ENCODE measurements at regions not wholly inside any gene's neighbourhood (a gene's known extent, or its start where the extent isn't known, plus 50 kb on each side); places are given as distances from the start of the nearest gene placed in this dataset.

DNA sequence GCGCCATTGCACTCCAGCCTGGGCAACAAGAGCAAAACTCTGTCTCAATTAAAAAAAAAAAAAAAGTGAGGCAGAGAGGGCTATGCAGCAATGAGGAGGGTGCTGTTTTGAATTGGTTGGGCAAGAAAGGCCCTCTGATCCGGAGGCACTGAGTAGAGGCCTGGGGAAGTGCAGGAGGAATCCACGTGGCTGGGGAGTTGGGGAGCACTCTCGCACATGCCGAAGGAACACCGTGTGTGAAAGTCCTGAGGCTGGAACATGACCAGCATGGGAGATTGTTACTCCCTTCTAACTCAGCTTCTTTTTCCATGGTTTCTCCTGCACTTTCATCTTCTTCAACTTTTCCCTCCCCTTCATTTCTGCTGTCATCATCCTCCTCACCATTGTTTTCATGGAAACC lies 347.9 kb upstream of the HS6ST1 start:
- Mint-ChIP-seq H3K4me3 (no peak overlapping the region), H3K27me3 (peaks cover 27% of the 10 kb centered on the region)
- CTCF ChIA-PET = no interaction called here

DNA sequence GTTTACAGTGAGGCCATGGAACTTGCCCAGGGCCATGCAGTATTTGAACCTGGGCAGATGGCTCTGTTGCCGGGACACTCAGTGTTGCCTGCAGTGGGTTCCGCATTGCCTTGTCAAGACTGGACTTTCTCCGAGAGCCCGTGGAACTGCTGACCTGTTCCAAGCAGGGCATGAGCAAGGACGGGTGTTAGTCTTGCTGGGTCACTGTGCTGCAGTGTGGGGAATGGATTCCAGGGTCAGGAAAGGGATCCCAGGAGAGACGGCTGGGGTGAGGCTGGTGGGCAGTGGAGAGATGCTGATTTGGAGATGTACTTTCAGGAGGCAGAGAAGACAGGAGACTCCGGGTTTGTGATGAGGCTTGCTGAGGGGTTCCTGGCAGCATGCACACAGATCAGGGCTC lies 348.7 kb upstream of the HS6ST1 start:
- Mint-ChIP-seq H3K27me3 (peaks cover 20% of the 10 kb centered on the region), H3K4me3 (no peak overlapping the region), H3K27ac (no peak overlapping the region), H3K9me3 (no peaks in the 10 kb centered on the region), H3K36me3 (ENCODE audit: low read depth) (no peaks in the 10 kb centered on the region), H3K4me1 (ENCODE audit: low read depth) (no peaks in the 10 kb centered on the region)
- Histone ChIP-seq H3K36me3 (ENCODE audit: insufficient read depth, low read length) (no peaks in the 10 kb centered on the region), H3K4me3 (ENCODE audit: low read length) (no peak overlapping the region), H3K27ac (ENCODE audit: low read depth in 1 of 2, low read length in 2 of 2) (no peak overlapping the region), H3K27me3 (ENCODE audit: control insufficient read depth in 1 of 2, insufficient read depth in 2 of 2, low read length in 2 of 2) (no peaks in the 10 kb centered on the region), H3K4me1 (ENCODE audit: insufficient read depth, low read length) (no peaks in the 10 kb centered on the region), H3K9me3 (ENCODE audit: control insufficient read depth in 1 of 2, insufficient read depth in 1 of 2, low read length in 2 of 2) (peaks cover 0 to 8% of the 10 kb centered on the region in 2 experiments)
- intact Hi-C loops (cut with DNase I, micrococcal nuclease) = no loop called here
- TF ChIP-seq, protein P1, sequence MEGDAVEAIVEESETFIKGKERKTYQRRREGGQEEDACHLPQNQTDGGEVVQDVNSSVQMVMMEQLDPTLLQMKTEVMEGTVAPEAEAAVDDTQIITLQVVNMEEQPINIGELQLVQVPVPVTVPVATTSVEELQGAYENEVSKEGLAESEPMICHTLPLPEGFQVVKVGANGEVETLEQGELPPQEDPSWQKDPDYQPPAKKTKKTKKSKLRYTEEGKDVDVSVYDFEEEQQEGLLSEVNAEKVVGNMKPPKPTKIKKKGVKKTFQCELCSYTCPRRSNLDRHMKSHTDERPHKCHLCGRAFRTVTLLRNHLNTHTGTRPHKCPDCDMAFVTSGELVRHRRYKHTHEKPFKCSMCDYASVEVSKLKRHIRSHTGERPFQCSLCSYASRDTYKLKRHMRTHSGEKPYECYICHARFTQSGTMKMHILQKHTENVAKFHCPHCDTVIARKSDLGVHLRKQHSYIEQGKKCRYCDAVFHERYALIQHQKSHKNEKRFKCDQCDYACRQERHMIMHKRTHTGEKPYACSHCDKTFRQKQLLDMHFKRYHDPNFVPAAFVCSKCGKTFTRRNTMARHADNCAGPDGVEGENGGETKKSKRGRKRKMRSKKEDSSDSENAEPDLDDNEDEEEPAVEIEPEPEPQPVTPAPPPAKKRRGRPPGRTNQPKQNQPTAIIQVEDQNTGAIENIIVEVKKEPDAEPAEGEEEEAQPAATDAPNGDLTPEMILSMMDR (IDR thresholded peaks at IDR 0.05) = no peak
- DNase-seq (no peak), ATAC-seq (ENCODE audit: poor library complexity) (no peak)
- ChIA-PET POLR2A (no interaction called here), CTCF (no interaction called here)

More for the DNA sequence above, 347.9 kb upstream of the HS6ST1 start:
- POLR2A ChIA-PET = no interaction called here
- H3K27ac ChIP-seq (ENCODE audit: low read depth in 1 of 2, low read length in 2 of 2) = no peak overlapping the region
- H3K36me3 Mint-ChIP-seq (ENCODE audit: low read depth) = no peaks in the 10 kb centered on the region
- TF ChIP-seq, protein P1 (IDR thresholded peaks at IDR 0.05) = no peak
- no peaks in the 10 kb centered on the region for H3K9me3 Mint-ChIP-seq
- no peak overlapping the region for H3K27ac Mint-ChIP-seq
- no peaks in the 10 kb centered on the region for H3K27me3 ChIP-seq (ENCODE audit: control insufficient read depth in 1 of 2, insufficient read depth in 2 of 2, low read length in 2 of 2)
- no peaks in the 10 kb centered on the region for H3K4me1 ChIP-seq (ENCODE audit: insufficient read depth, low read length)
- peaks cover 0 to 8% of the 10 kb centered on the region in 2 experiments for H3K9me3 ChIP-seq (ENCODE audit: control insufficient read depth in 1 of 2, insufficient read depth in 1 of 2, low read length in 2 of 2)
- intact Hi-C loops (cut with DNase I, micrococcal nuclease) = no loop called here
- no peak overlapping the region for H3K4me3 ChIP-seq (ENCODE audit: low read length)
- H3K36me3 ChIP-seq (ENCODE audit: insufficient read depth, low read length) = no peaks in the 10 kb centered on the region
- ATAC-seq (ENCODE audit: poor library complexity) (no peak), DNase-seq (no peak)
- H3K4me1 Mint-ChIP-seq (ENCODE audit: low read depth) = no peaks in the 10 kb centered on the region

DNA sequence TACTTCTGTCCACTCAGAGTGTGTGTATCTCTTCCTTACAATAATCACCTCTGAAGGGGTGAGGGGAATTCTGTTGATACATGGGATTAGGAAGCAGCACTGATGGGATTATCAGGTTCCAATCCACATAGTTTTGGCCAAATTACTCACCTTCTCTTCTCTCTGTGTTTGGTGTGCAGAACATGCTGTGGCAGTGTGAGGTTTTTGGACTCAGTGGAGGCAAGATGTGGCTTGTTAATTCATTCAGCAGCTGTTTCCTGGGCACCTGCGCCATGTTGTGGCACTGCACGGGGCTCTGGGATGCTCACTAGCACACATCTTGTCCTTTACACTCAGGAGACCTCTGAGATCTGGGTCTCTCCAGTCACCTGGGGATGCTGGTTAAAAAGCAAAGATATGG lies 350.3 kb upstream of the HS6ST1 start:
- ChIA-PET POLR2A (no interaction called here), CTCF (no interaction called here)
- no peak overlapping the region for H3K27ac ChIP-seq (ENCODE audit: low read depth in 1 of 2, low read length in 2 of 2)
- H3K4me3 ChIP-seq (ENCODE audit: low read length) = no peak overlapping the region
- H3K4me1 Mint-ChIP-seq (ENCODE audit: low read depth) = no peaks in the 10 kb centered on the region
- DNase-seq = no peak
- H3K27me3 Mint-ChIP-seq = peaks cover 12% of the 10 kb centered on the region
- H3K27ac Mint-ChIP-seq = no peak overlapping the region
- no peaks in the 10 kb centered on the region for H3K36me3 Mint-ChIP-seq (ENCODE audit: low read depth)
- H3K4me3 Mint-ChIP-seq = no peak overlapping the region
- no peaks in the 10 kb centered on the region for H3K4me1 ChIP-seq (ENCODE audit: insufficient read depth, low read length)
- H3K36me3 ChIP-seq (ENCODE audit: insufficient read depth, low read length) = no peaks in the 10 kb centered on the region
- ATAC-seq (ENCODE audit: poor library complexity) = no peak
- intact Hi-C loops (cut with DNase I, micrococcal nuclease) = no loop called here
- H3K27me3 ChIP-seq (ENCODE audit: control insufficient read depth in 1 of 2, insufficient read depth in 2 of 2, low read length in 2 of 2) = no peaks in the 10 kb centered on the region
- TF ChIP-seq, protein P1 (IDR thresholded peaks at IDR 0.05) = no peak
- peaks cover 0 to 4% of the 10 kb centered on the region in 2 experiments for H3K9me3 ChIP-seq (ENCODE audit: control insufficient read depth in 1 of 2, insufficient read depth in 1 of 2, low read length in 2 of 2)
- no peaks in the 10 kb centered on the region for H3K9me3 Mint-ChIP-seq

Data from CD4-positive, alpha-beta T cell (primary cell).